Astrocyte (in vitro differentiated cells and primary cell): ENCODE measurements at regions not wholly inside any gene's neighbourhood (a gene's known extent, or its start where the extent isn't known, plus 50 kb on each side); places are given as distances from the start of the nearest gene placed in this dataset.

ENCODE experiments used
- EZH2 ChIP-seq: IDR thresholded peaks from 2 replicates; pipeline ENCODE4 v1.6.1; 2012; ENCODE audit warnings: mild to moderate bottlenecking, low read length, inconsistent platforms; ENCODE audit not compliant: insufficient read depth
- TF ChIP-seq, protein P1 (sequence below): IDR thresholded peaks from 2 replicates; pipeline ENCODE4 v1.5.1; 2011; ENCODE audit warnings: low read depth, mild to moderate bottlenecking, inconsistent platforms, low read length, moderate library complexity; ENCODE audit not compliant: insufficient read depth

- TF ChIP-seq, protein P1, sequence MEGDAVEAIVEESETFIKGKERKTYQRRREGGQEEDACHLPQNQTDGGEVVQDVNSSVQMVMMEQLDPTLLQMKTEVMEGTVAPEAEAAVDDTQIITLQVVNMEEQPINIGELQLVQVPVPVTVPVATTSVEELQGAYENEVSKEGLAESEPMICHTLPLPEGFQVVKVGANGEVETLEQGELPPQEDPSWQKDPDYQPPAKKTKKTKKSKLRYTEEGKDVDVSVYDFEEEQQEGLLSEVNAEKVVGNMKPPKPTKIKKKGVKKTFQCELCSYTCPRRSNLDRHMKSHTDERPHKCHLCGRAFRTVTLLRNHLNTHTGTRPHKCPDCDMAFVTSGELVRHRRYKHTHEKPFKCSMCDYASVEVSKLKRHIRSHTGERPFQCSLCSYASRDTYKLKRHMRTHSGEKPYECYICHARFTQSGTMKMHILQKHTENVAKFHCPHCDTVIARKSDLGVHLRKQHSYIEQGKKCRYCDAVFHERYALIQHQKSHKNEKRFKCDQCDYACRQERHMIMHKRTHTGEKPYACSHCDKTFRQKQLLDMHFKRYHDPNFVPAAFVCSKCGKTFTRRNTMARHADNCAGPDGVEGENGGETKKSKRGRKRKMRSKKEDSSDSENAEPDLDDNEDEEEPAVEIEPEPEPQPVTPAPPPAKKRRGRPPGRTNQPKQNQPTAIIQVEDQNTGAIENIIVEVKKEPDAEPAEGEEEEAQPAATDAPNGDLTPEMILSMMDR: no peak
- TF ChIP-seq EZH2: no peak
These were observed 404.6 kb downstream of the WDR72 start for GRCh38 chr15:53354874-53355273.
